ENCODE measurements at regions not wholly inside any gene's neighbourhood (a gene's known extent, or its start where the extent isn't known, plus 50 kb on each side); places are given as distances from the start of the nearest gene placed in this dataset.

GRCh38 chr2:216296856-216297255 lies 75.4 kb downstream of the MARCHF4 start:
- TF ChIP-seq, protein P1, sequence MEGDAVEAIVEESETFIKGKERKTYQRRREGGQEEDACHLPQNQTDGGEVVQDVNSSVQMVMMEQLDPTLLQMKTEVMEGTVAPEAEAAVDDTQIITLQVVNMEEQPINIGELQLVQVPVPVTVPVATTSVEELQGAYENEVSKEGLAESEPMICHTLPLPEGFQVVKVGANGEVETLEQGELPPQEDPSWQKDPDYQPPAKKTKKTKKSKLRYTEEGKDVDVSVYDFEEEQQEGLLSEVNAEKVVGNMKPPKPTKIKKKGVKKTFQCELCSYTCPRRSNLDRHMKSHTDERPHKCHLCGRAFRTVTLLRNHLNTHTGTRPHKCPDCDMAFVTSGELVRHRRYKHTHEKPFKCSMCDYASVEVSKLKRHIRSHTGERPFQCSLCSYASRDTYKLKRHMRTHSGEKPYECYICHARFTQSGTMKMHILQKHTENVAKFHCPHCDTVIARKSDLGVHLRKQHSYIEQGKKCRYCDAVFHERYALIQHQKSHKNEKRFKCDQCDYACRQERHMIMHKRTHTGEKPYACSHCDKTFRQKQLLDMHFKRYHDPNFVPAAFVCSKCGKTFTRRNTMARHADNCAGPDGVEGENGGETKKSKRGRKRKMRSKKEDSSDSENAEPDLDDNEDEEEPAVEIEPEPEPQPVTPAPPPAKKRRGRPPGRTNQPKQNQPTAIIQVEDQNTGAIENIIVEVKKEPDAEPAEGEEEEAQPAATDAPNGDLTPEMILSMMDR (IDR thresholded peaks at IDR 0.05; ENCODE audit: insufficient read depth, low read depth, low read length), result no peak
- DNase-seq (ENCODE audit: low read depth), result no peak
- CTCF ChIA-PET, result interaction anchor here (0.8 kb wide), 1 partner anchor 220 kb away, joined by 3 read pairs; no protein-coding TSS in a partner anchor
- H3K36me3 ChIP-seq (ENCODE audit: control insufficient read depth, insufficient read depth, low read length), result no peaks in the 10 kb centered on the region
- POLR2A ChIA-PET, result interaction anchor here (0.5 kb wide), 1 partner anchor 188 kb away, joined by 3 read pairs; the partner anchor contains the start of gene XRCC5
- H3K27me3 ChIP-seq (ENCODE audit: control insufficient read depth, insufficient read depth, low read length), result no peaks in the 10 kb centered on the region
- H3K4me3 ChIP-seq (ENCODE audit: low read depth, low read length), result no peak overlapping the region

DNA sequence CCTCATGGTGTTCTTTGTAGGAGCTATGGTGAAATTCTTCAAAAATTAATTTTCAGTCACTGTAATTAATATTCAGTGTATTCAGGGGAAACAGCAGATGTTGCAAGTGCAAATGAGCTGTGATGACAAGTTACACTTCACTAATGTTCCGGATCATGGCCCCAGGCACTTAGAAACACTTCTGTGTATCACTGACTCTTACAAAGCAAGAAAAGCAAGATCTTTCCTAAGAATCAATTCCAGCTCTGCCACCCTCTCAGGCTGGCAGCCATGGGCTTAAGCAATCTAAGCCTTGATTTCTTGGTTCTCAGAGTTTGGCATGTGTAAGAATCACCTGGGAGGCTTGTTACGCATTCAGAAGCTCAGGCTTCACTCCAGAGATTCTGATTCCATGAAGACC lies 78.0 kb downstream of the MARCHF4 start:
- TF ChIP-seq, protein P1 (IDR thresholded peaks at IDR 0.05; ENCODE audit: insufficient read depth, low read depth, low read length), result no peak
- Histone ChIP-seq H3K27me3 (ENCODE audit: control insufficient read depth, insufficient read depth, low read length) (no peaks in the 10 kb centered on the region), H3K4me3 (ENCODE audit: low read depth, low read length) (no peak overlapping the region), H3K36me3 (ENCODE audit: control insufficient read depth, insufficient read depth, low read length) (no peaks in the 10 kb centered on the region)
- POLR2A ChIA-PET, result no interaction called here
- CTCF ChIA-PET, result no interaction called here
- no peak for DNase-seq (ENCODE audit: low read depth)

- CTCF ChIA-PET, result no interaction called here
- DNase-seq (ENCODE audit: low read depth), result no peak
- H3K4me3 ChIP-seq (ENCODE audit: low read depth, low read length), result no peak overlapping the region
- TF ChIP-seq, protein P1 (IDR thresholded peaks at IDR 0.05; ENCODE audit: insufficient read depth, low read depth, low read length), result no peak
- POLR2A ChIA-PET, result interaction anchor here (0.6 kb wide), 1 partner anchor 94 kb away, joined by 4 read pairs; no protein-coding TSS in a partner anchor
- H3K36me3 ChIP-seq (ENCODE audit: control insufficient read depth, insufficient read depth, low read length), result no peaks in the 10 kb centered on the region
- no peaks in the 10 kb centered on the region for H3K27me3 ChIP-seq (ENCODE audit: control insufficient read depth, insufficient read depth, low read length)
These were observed 78.4 kb downstream of the MARCHF4 start for GRCh38 chr2:216293883-216294282.

GRCh38 chr2:216292886-216293301 lies 79.4 kb downstream of the MARCHF4 start:
- Histone ChIP-seq H3K4me3 (ENCODE audit: low read depth, low read length) (no peak overlapping the region), H3K27me3 (ENCODE audit: control insufficient read depth, insufficient read depth, low read length) (no peaks in the 10 kb centered on the region), H3K36me3 (ENCODE audit: control insufficient read depth, insufficient read depth, low read length) (no peaks in the 10 kb centered on the region)
- POLR2A ChIA-PET, result interaction anchor here (0.6 kb wide), 1 partner anchor 93 kb away, joined by 4 read pairs; no protein-coding TSS in a partner anchor
- TF ChIP-seq, protein P1 (IDR thresholded peaks at IDR 0.05; ENCODE audit: insufficient read depth, low read depth, low read length), result no peak
- CTCF ChIA-PET, result no interaction called here
- DNase-seq (ENCODE audit: low read depth), result no peak

- no peaks in the 10 kb centered on the region for H3K27me3 ChIP-seq (ENCODE audit: control insufficient read depth, insufficient read depth, low read length)
- TF ChIP-seq, protein P1 (IDR thresholded peaks at IDR 0.05; ENCODE audit: insufficient read depth, low read depth, low read length), result no peak
- no peak overlapping the region for H3K4me3 ChIP-seq (ENCODE audit: low read depth, low read length)
- H3K36me3 ChIP-seq (ENCODE audit: control insufficient read depth, insufficient read depth, low read length), result no peaks in the 10 kb centered on the region
- no peak for DNase-seq (ENCODE audit: low read depth)
- POLR2A ChIA-PET, result no interaction called here
- CTCF ChIA-PET, result no interaction called here
These were observed 79.8 kb downstream of the MARCHF4 start for GRCh38 chr2:216292475-216292874.

All from BJ (cell line).